ENCODE measurements at regions not wholly inside any gene's neighbourhood (a gene's known extent, or its start where the extent isn't known, plus 50 kb on each side); places are given as distances from the start of the nearest gene placed in this dataset.
"Not testable (repeated sequence)": the region's sequence is repeated elsewhere in the genome, so short reads cannot be mapped to it uniquely, and the experiment has no call there.

DNA sequence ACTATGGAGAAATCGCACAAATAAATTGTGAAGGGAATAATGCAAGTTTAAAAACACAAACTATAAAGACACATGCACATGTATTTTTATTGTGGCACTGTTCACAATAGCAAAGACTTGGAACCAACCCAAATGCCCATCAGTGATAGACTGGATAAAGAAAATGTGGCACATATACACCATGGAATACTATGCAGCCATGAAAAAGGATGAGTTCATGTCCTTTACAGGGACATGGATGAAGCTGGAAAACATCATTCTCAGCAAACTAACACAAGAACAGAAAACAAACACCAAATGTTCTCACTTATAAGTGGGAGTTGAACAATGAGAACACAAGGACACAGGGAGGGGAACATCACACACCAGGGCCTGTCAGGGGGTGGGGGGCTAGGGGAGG lies 100.9 kb upstream of the RGPD4 start:
- TF ChIP-seq, protein P1, sequence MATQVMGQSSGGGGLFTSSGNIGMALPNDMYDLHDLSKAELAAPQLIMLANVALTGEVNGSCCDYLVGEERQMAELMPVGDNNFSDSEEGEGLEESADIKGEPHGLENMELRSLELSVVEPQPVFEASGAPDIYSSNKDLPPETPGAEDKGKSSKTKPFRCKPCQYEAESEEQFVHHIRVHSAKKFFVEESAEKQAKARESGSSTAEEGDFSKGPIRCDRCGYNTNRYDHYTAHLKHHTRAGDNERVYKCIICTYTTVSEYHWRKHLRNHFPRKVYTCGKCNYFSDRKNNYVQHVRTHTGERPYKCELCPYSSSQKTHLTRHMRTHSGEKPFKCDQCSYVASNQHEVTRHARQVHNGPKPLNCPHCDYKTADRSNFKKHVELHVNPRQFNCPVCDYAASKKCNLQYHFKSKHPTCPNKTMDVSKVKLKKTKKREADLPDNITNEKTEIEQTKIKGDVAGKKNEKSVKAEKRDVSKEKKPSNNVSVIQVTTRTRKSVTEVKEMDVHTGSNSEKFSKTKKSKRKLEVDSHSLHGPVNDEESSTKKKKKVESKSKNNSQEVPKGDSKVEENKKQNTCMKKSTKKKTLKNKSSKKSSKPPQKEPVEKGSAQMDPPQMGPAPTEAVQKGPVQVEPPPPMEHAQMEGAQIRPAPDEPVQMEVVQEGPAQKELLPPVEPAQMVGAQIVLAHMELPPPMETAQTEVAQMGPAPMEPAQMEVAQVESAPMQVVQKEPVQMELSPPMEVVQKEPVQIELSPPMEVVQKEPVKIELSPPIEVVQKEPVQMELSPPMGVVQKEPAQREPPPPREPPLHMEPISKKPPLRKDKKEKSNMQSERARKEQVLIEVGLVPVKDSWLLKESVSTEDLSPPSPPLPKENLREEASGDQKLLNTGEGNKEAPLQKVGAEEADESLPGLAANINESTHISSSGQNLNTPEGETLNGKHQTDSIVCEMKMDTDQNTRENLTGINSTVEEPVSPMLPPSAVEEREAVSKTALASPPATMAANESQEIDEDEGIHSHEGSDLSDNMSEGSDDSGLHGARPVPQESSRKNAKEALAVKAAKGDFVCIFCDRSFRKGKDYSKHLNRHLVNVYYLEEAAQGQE (IDR thresholded peaks at IDR 0.05; ENCODE audit: unreplicated experiment): not testable (repeated sequence)
- TF ChIP-seq POLR2AphosphoS5 (IDR thresholded peaks at IDR 0.05; ENCODE audit: low read depth); EZH2phosphoT487 (IDR thresholded peaks at IDR 0.05; ENCODE audit: unreplicated experiment); EZH2 (IDR thresholded peaks at IDR 0.05; ENCODE audit: low read depth, unreplicated experiment); ZNF331 (CRISPR knock-in tag; IDR thresholded peaks at IDR 0.05; ENCODE audit: low read depth); CREB1 (CRISPR knock-in tag; IDR thresholded peaks at IDR 0.05; ENCODE audit: low read depth): not testable (repeated sequence)
- TF ChIP-seq, protein P2, sequence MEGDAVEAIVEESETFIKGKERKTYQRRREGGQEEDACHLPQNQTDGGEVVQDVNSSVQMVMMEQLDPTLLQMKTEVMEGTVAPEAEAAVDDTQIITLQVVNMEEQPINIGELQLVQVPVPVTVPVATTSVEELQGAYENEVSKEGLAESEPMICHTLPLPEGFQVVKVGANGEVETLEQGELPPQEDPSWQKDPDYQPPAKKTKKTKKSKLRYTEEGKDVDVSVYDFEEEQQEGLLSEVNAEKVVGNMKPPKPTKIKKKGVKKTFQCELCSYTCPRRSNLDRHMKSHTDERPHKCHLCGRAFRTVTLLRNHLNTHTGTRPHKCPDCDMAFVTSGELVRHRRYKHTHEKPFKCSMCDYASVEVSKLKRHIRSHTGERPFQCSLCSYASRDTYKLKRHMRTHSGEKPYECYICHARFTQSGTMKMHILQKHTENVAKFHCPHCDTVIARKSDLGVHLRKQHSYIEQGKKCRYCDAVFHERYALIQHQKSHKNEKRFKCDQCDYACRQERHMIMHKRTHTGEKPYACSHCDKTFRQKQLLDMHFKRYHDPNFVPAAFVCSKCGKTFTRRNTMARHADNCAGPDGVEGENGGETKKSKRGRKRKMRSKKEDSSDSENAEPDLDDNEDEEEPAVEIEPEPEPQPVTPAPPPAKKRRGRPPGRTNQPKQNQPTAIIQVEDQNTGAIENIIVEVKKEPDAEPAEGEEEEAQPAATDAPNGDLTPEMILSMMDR (conservative IDR thresholded peaks at IDR 0.05; ENCODE audit: low read depth in 2 of 2): not testable (repeated sequence)
- TF ChIP-seq, protein P3, sequence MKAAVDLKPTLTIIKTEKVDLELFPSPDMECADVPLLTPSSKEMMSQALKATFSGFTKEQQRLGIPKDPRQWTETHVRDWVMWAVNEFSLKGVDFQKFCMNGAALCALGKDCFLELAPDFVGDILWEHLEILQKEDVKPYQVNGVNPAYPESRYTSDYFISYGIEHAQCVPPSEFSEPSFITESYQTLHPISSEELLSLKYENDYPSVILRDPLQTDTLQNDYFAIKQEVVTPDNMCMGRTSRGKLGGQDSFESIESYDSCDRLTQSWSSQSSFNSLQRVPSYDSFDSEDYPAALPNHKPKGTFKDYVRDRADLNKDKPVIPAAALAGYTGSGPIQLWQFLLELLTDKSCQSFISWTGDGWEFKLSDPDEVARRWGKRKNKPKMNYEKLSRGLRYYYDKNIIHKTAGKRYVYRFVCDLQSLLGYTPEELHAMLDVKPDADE (IDR thresholded peaks at IDR 0.05): not testable (repeated sequence)
